Vagina (tissue), 2 donors: ENCODE measurements at regions not wholly inside any gene's neighbourhood (a gene's known extent, or its start where the extent isn't known, plus 50 kb on each side); places are given as distances from the start of the nearest gene placed in this dataset.

Experiments used
- CTCF ChIP-seq, 3 experiments: fragments of 450-650 bp in 2 of 3; fragments of 200-600 bp in 1 of 3; sonication (generic) in 1 of 3; IDR thresholded peaks; one replicate each; pipeline ENCODE4 v1.5.1; 2017 to 2019; ENCODE audit warnings: antibody characterized with exemption in 3 of 3, mild to moderate bottlenecking in 2 of 3, moderate library complexity in 2 of 3
- POLR2A ChIP-seq, 2 donors: fragments of 450-650 bp; IDR thresholded peaks; one replicate each; pipeline ENCODE4 v1.6.1; 2017; ENCODE audit warnings: antibody characterized with exemption in 2 of 2, mild to moderate bottlenecking in 2 of 2, moderate library complexity in 2 of 2
- POLR2AphosphoS5 ChIP-seq, 2 donors: sonication (generic); formaldehyde crosslinking; IDR thresholded peaks; one replicate each; pipeline ENCODE4 v1.9.0; 2017; ENCODE audit warnings: antibody characterized with exemption in 2 of 2, mild to moderate bottlenecking in 2 of 2, low read depth in 1 of 2; ENCODE audit not compliant: insufficient read depth in 1 of 2

GRCh38 chr7:55733241-55734140 lies 129.1 kb downstream of the SEPTIN14 start:
- TF ChIP-seq CTCF (IDR thresholded peaks at IDR 0.05) (no peak), POLR2A (IDR thresholded peaks at IDR 0.05) (no peak), POLR2AphosphoS5 (IDR thresholded peaks at IDR 0.05; ENCODE audit: insufficient read depth in 1 of 2, low read depth in 1 of 2) (no peak)
